Aorta (tissue), 5 donors: ENCODE measurements at regions not wholly inside any gene's neighbourhood (a gene's known extent, or its start where the extent isn't known, plus 50 kb on each side); places are given as distances from the start of the nearest gene placed in this dataset.

ENCODE experiments used
- ATAC-seq: fragments of 200-7000 bp; cut with Tn5 transposase; one replicate; pipeline ENCODE4 v1.9.1; 2022; ENCODE audit warnings: moderate library complexity; ENCODE audit not compliant: low FRiP score
- DNase-seq, 2 donors: peaks; one replicate each; pipeline ENCODE4 v3.0.0-alpha.2; 2020
- H3K27ac ChIP-seq, 2 donors: one replicate each; pipeline ENCODE4 v1.5.1; 2013; ENCODE audit warnings: low read length in 2 of 2, mild to moderate bottlenecking in 2 of 2, moderate library complexity in 2 of 2, control low read depth in 1 of 2, inconsistent platforms in 1 of 2, low read depth in 1 of 2
- H3K27me3 ChIP-seq, 2 donors: one replicate each; pipeline ENCODE4 v1.6.1; 2013; ENCODE audit warnings: control low read depth in 1 of 2, low read length in 1 of 2, mild to moderate bottlenecking in 1 of 2, moderate library complexity in 1 of 2; ENCODE audit not compliant: insufficient read depth in 2 of 2, control insufficient read depth in 1 of 2
- H3K36me3 ChIP-seq, 2 donors: one replicate each; pipeline ENCODE4 v1.6.1; 2013; ENCODE audit warnings: control low read depth in 1 of 2, low read length in 1 of 2, mild to moderate bottlenecking in 1 of 2; ENCODE audit not compliant: insufficient read depth in 2 of 2, control insufficient read depth in 1 of 2
- H3K4me1 ChIP-seq, 2 donors: one replicate each; pipeline ENCODE4 v1.6.1; 2013; ENCODE audit warnings: low read length in 2 of 2, control low read depth in 1 of 2, mild to moderate bottlenecking in 1 of 2, moderate library complexity in 1 of 2; ENCODE audit not compliant: insufficient read depth in 2 of 2, control insufficient read depth in 1 of 2
- H3K4me3 ChIP-seq, 2 donors: one replicate each; pipeline ENCODE4 v1.5.1; 2013; ENCODE audit warnings: low read length in 2 of 2, control low read depth in 1 of 2, mild to moderate bottlenecking in 1 of 2
- H3K9me3 ChIP-seq: one replicate; pipeline ENCODE4 v1.6.1; 2013; ENCODE audit warnings: mild to moderate bottlenecking, low read length; ENCODE audit not compliant: control insufficient read depth
- WGBS, 2 donors: extraction: QIAGEN DNeasy Blood & Tissue Kit; methylation state at CpG; one replicate each; pipeline ENCODE4 v1.1.7; 2013; 5-methylcytosine and 5-hydroxymethylcytosine counted together
- intact Hi-C, 2 donors: fragments of 100-400 bp; cut with DNase I; formaldehyde crosslinking; loops; one replicate each; pipeline versions ENCODE4 v1.14.2 to v1.15.0; 2022
- donor health status: healthy with polysubstance abuse.
- donor health status: Bipolar disorder and iron deficiency.
- donor health status: DM: no; HTN: no; CAD: no.
- donor health status: DM: no; HTN: no; CAD: no.
- donor health status: DM: yes; HTN: yes; CAD: no.

- Histone ChIP-seq H3K4me3 (no peak overlapping the region), H3K4me1 (peaks cover 0 to 2% of the 10 kb centered on the region in 2 donors), H3K27me3 (no peaks in the 10 kb centered on the region), H3K36me3 (no peaks in the 10 kb centered on the region), H3K27ac (no peak overlapping the region), H3K9me3 (no peaks in the 10 kb centered on the region)
- ATAC-seq (no peak), DNase-seq (no peak)
- intact Hi-C loops: no loop called here
- 84 to 91% methylated on average over 5 of the region's 5 CpGs for WGBS, 2 donors
Measured at GRCh38 chr2:190810981-190811587, 69.5 kb upstream of the GLS start.

GRCh38 chr2:190811811-190812210 lies 68.8 kb upstream of the GLS start:
- Histone ChIP-seq H3K27ac (no peak overlapping the region), H3K4me1 (peaks cover 0 to 2% of the 10 kb centered on the region in 2 donors), H3K36me3 (no peaks in the 10 kb centered on the region), H3K9me3 (no peaks in the 10 kb centered on the region), H3K27me3 (no peaks in the 10 kb centered on the region), H3K4me3 (no peak overlapping the region)
- intact Hi-C loops: no loop called here
- DNase-seq: no peak
- no peak for ATAC-seq

GRCh38 chr2:190812506-190813294 lies 67.9 kb upstream of the GLS start:
- DNase-seq (no peak), ATAC-seq (no peak)
- Histone ChIP-seq H3K27me3 (no peaks in the 10 kb centered on the region), H3K9me3 (no peaks in the 10 kb centered on the region), H3K27ac (no peak overlapping the region), H3K36me3 (no peaks in the 10 kb centered on the region), H3K4me1 (peaks cover 0 to 2% of the 10 kb centered on the region in 2 donors), H3K4me3 (no peak overlapping the region)
- 76 to 90% methylated on average over 5 of the region's 5 CpGs for WGBS, 2 donors
- intact Hi-C loops: no loop called here

GRCh38 chr2:190815226-190815625 lies 65.4 kb upstream of the GLS start:
- ATAC-seq (no peak), DNase-seq (no peak)
- H3K4me1 ChIP-seq: peaks cover 0 to 2% of the 10 kb centered on the region in 2 donors
- H3K27ac ChIP-seq: no peak overlapping the region
- 74 to 75% methylated on average over 2 of the region's 2 CpGs for WGBS, 2 donors
- no peaks in the 10 kb centered on the region for H3K9me3 ChIP-seq
- no peak overlapping the region for H3K4me3 ChIP-seq
- no peaks in the 10 kb centered on the region for H3K27me3 ChIP-seq
- H3K36me3 ChIP-seq: no peaks in the 10 kb centered on the region
- intact Hi-C loops: no loop called here

GRCh38 chr2:190817082-190817481 lies 63.5 kb upstream of the GLS start:
- DNase-seq: no peak
- intact Hi-C loops: no loop called here
- no peaks in the 10 kb centered on the region for H3K9me3 ChIP-seq
- no peaks in the 10 kb centered on the region for H3K36me3 ChIP-seq
- no peak for ATAC-seq
- H3K4me3 ChIP-seq: no peak overlapping the region
- H3K27me3 ChIP-seq: no peaks in the 10 kb centered on the region
- H3K4me1 ChIP-seq: peaks cover 0 to 2% of the 10 kb centered on the region in 2 donors
- no peak overlapping the region for H3K27ac ChIP-seq

GRCh38 chr2:190819840-190820301 lies 60.8 kb upstream of the GLS start:
- intact Hi-C loops: no loop called here
- ATAC-seq (no peak), DNase-seq (no peak)
- 44 to 48% methylated on average over 3 of the region's 3 CpGs for WGBS, 2 donors
- no peaks in the 10 kb centered on the region for H3K27me3 ChIP-seq
- no peaks in the 10 kb centered on the region for H3K9me3 ChIP-seq
- no peak overlapping the region for H3K27ac ChIP-seq
- H3K36me3 ChIP-seq: no peaks in the 10 kb centered on the region
- H3K4me3 ChIP-seq: no peak overlapping the region
- no peaks in the 10 kb centered on the region for H3K4me1 ChIP-seq

GRCh38 chr2:190820416-190820815 lies 60.2 kb upstream of the GLS start:
- intact Hi-C loops: no loop called here
- H3K4me1 ChIP-seq: no peaks in the 10 kb centered on the region

GRCh38 chr2:190822043-190822442 lies 58.6 kb upstream of the GLS start:
- H3K36me3 ChIP-seq: no peaks in the 10 kb centered on the region
- no peak overlapping the region for H3K4me3 ChIP-seq
- DNase-seq: no peak
- H3K27me3 ChIP-seq: no peaks in the 10 kb centered on the region
- no peaks in the 10 kb centered on the region for H3K4me1 ChIP-seq
- ATAC-seq: no peak
- intact Hi-C loops: no loop called here
- 85 to 90% methylated on average over 1 of the region's 1 CpG for WGBS, 2 donors
- no peaks in the 10 kb centered on the region for H3K9me3 ChIP-seq
- H3K27ac ChIP-seq: no peak overlapping the region

More at GRCh38 chr2:190820416-190820815, 60.2 kb upstream of the GLS start:
- H3K36me3 ChIP-seq: no peaks in the 10 kb centered on the region
- H3K9me3 ChIP-seq: no peaks in the 10 kb centered on the region
- no peaks in the 10 kb centered on the region for H3K27me3 ChIP-seq
- no peak overlapping the region for H3K27ac ChIP-seq
- no peak overlapping the region for H3K4me3 ChIP-seq
- WGBS, 2 donors: 73 to 81% methylated on average over 1 of the region's 1 CpG
- DNase-seq (no peak), ATAC-seq (no peak)

GRCh38 chr2:190827720-190828119 lies 52.9 kb upstream of the GLS start:
- no peaks in the 10 kb centered on the region for H3K4me1 ChIP-seq
- peaks cover 1% of the 10 kb centered on the region for H3K9me3 ChIP-seq
- no peak for ATAC-seq
- H3K4me3 ChIP-seq: no peak overlapping the region
- H3K27ac ChIP-seq: no peak overlapping the region
- WGBS, 2 donors: 94 to 99% methylated on average over 3 of the region's 3 CpGs
- intact Hi-C loops: no loop called here
- DNase-seq: no peak
- H3K27me3 ChIP-seq: no peaks in the 10 kb centered on the region
- H3K36me3 ChIP-seq: no peaks in the 10 kb centered on the region
